ENCODE measurements at regions not wholly inside any gene's neighbourhood (a gene's known extent, or its start where the extent isn't known, plus 50 kb on each side); places are given as distances from the start of the nearest gene placed in this dataset.

DNA sequence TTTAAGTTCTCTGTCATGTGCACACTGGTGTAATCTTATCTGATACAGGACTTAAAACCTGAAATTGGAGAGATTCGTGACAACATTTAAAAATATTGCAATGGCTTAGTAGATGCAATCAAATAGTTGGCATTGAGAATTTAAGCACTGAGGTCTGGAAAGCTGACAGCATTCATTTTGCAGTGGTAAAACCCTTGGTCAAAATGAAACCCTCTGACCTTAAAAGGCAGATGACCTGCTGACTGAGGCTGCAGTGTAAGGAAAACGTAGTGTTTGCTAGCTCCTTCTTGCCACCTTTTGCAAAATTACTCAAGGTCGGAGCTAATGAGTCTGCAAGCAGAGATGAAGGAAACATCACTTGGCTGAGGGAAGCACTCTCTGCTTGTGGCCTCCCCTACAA is 150.6 kb downstream of the KCTD12 start:
- Histone ChIP-seq H3K27ac (no peak overlapping the region), H3K4me3 (no peak overlapping the region), H3K27me3 (no peaks in the 10 kb centered on the region), H3K4me1 (no peaks in the 10 kb centered on the region), H3K9me3 (no peaks in the 10 kb centered on the region), H3K36me3 (no peaks in the 10 kb centered on the region)
- intact Hi-C loops (cut with DNase I; ENCODE audit: low total_unique reads) = no loop called here
- no peak for TF ChIP-seq POLR2A (IDR thresholded peaks at IDR 0.05)
- TF ChIP-seq, protein P1, sequence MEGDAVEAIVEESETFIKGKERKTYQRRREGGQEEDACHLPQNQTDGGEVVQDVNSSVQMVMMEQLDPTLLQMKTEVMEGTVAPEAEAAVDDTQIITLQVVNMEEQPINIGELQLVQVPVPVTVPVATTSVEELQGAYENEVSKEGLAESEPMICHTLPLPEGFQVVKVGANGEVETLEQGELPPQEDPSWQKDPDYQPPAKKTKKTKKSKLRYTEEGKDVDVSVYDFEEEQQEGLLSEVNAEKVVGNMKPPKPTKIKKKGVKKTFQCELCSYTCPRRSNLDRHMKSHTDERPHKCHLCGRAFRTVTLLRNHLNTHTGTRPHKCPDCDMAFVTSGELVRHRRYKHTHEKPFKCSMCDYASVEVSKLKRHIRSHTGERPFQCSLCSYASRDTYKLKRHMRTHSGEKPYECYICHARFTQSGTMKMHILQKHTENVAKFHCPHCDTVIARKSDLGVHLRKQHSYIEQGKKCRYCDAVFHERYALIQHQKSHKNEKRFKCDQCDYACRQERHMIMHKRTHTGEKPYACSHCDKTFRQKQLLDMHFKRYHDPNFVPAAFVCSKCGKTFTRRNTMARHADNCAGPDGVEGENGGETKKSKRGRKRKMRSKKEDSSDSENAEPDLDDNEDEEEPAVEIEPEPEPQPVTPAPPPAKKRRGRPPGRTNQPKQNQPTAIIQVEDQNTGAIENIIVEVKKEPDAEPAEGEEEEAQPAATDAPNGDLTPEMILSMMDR (IDR thresholded peaks at IDR 0.05) = no peak
- no peak for DNase-seq

DNA sequence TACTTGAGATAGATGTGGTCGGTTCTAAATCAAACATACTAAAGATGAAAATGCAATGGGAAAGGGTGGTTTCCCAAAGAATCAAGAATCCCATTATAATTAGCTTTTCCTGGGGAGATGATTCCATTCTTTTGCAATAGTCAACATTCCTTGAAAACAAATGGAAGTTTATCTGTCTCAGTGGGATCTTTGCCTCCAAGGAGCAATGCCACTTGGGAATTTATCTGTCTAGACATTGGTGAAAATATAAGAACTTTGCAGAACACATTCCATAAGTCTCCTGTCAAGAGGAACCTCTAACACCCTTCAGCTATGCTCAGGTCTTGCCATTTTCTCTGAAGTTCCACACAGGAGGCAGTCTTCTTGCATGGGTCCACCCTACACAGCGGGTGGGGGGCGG is 152.5 kb downstream of the KCTD12 start:
- H3K9me3 ChIP-seq = no peaks in the 10 kb centered on the region
- intact Hi-C loops (cut with DNase I; ENCODE audit: low total_unique reads) = no loop called here
- no peak overlapping the region for H3K4me3 ChIP-seq
- no peaks in the 10 kb centered on the region for H3K4me1 ChIP-seq
- no peaks in the 10 kb centered on the region for H3K27me3 ChIP-seq
- TF ChIP-seq, protein P1 (IDR thresholded peaks at IDR 0.05) = no peak
- no peak for TF ChIP-seq POLR2A (IDR thresholded peaks at IDR 0.05)
- H3K36me3 ChIP-seq = no peaks in the 10 kb centered on the region
- no peak for DNase-seq
- H3K27ac ChIP-seq = no peak overlapping the region

DNA sequence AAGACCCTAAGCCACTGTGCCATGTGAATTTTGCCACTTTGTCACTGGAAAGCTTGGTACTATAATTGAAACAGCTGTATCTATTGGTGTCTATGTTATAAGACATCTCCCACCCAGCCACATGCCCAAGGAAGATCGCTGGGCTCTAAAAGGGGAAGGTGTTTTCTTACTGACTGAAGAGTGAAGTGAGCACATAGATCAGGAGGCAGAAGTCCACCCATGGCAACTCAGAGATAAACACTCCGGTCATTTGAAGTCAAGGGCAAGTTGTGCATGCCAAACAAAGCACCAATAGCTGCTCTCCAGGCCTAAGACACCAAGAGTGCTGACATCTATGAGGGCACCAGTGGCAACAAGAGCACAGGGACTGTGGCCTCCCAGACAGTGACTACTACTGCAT is 153.8 kb downstream of the KCTD12 start:
- Histone ChIP-seq H3K9me3 (no peaks in the 10 kb centered on the region), H3K27ac (no peak overlapping the region), H3K36me3 (no peaks in the 10 kb centered on the region), H3K4me1 (no peaks in the 10 kb centered on the region), H3K27me3 (no peaks in the 10 kb centered on the region), H3K4me3 (no peak overlapping the region)
- no peak for TF ChIP-seq POLR2A (IDR thresholded peaks at IDR 0.05)
- TF ChIP-seq, protein P1 (IDR thresholded peaks at IDR 0.05) = no peak
- intact Hi-C loops (cut with DNase I; ENCODE audit: low total_unique reads) = no loop called here
- no peak for DNase-seq

DNA sequence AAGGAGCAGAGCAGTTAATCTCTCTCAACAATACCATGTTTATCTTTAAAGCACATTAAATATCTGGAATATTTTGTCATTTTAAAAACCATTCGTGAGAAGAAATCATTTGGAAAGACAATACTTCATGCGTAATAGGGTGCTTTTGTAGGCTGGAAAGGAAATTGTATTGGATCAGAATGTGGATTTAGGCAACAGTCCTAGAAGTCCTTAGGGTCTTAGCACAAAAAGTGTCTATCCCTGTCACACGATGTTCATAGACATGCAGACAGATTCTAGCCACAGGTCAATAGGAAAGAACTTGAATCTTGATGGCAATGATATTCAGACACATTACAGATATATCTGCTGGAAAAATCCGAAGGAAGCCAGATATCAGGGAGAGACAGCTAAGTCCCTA is 156.0 kb downstream of the KCTD12 start:
- H3K27ac ChIP-seq = no peak overlapping the region
- H3K4me1 ChIP-seq = no peaks in the 10 kb centered on the region
- no peaks in the 10 kb centered on the region for H3K9me3 ChIP-seq
- DNase-seq = no peak
- intact Hi-C loops (cut with DNase I; ENCODE audit: low total_unique reads) = no loop called here
- no peaks in the 10 kb centered on the region for H3K36me3 ChIP-seq
- TF ChIP-seq, protein P1 (IDR thresholded peaks at IDR 0.05) = no peak
- TF ChIP-seq POLR2A (IDR thresholded peaks at IDR 0.05) = no peak
- H3K27me3 ChIP-seq = no peaks in the 10 kb centered on the region
- H3K4me3 ChIP-seq = no peak overlapping the region

DNA sequence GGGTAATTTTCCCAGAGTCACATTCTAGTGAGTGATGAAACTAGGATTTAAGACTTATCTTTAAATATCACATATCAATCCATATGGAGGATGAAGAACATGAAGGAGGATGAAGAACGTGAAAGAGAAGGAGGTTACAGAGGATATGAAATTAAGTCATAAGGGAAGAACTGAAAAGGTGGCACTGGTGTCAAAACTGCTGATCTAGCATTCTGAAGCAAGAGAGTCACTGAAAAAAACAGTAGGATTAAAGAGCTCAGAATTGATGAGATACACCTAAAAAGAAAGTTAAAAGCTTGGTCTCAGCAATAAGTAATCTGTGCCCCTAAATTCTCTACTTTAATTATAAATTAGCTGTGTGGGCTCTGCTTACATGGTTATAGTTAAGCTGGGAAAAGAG is 156.5 kb downstream of the KCTD12 start:
- TF ChIP-seq, protein P1 (IDR thresholded peaks at IDR 0.05) = no peak
- TF ChIP-seq POLR2A (IDR thresholded peaks at IDR 0.05) = no peak

More for the DNA sequence above, 156.5 kb downstream of the KCTD12 start:
- Histone ChIP-seq H3K27me3 (no peaks in the 10 kb centered on the region), H3K9me3 (no peaks in the 10 kb centered on the region), H3K36me3 (no peaks in the 10 kb centered on the region), H3K4me3 (no peak overlapping the region), H3K27ac (peak overlapping the region in 1 of 2 donors; percentile 32), H3K4me1 (no peaks in the 10 kb centered on the region)
- DNase-seq = no peak
- intact Hi-C loops (cut with DNase I; ENCODE audit: low total_unique reads) = no loop called here
